ENCODE measurements at regions not wholly inside any gene's neighbourhood (a gene's known extent, or its start where the extent isn't known, plus 50 kb on each side); places are given as distances from the start of the nearest gene placed in this dataset.
"Not testable (repeated sequence)": the region's sequence is repeated elsewhere in the genome, so short reads cannot be mapped to it uniquely, and the experiment has no call there.

DNA sequence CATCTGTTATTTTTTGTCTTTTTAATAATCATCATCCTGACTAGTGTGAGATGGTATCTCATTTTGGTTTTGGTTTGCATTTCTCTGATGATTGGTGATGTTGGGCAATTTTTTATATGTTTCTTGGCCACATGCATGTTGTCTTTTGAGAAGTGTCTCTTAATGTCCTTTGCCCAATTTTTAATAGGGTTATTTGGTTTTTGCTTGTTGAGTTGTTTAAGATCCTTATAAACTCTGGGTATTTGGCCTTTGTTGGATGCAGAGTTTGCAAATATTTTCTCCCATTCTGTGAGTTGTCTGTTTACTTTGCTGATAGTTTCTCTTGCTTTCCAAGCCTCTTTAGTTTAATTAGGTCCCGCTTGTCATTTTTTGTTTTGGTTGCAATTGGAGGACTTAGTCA lies 152.1 kb upstream of the MED14 start:
- Histone ChIP-seq H3K4me3 (ENCODE audit: insufficient read depth, low read depth, low read length) (no peak overlapping the region), H3K36me3 (replicated peaks; ENCODE audit: control insufficient read depth, insufficient read depth, low read length) (no peaks in the 10 kb centered on the region), H3K27me3 (ENCODE audit: control insufficient read depth, insufficient read depth, low read length) (no peaks in the 10 kb centered on the region)
- no peak for DNase-seq

GRCh38 chrX:40891798-40892197 lies 156.5 kb upstream of the MED14 start:
- Histone ChIP-seq H3K27me3 (ENCODE audit: control insufficient read depth, insufficient read depth, low read length) (no peaks in the 10 kb centered on the region), H3K4me3 (ENCODE audit: insufficient read depth, low read depth, low read length) (no peak overlapping the region), H3K36me3 (replicated peaks; ENCODE audit: control insufficient read depth, insufficient read depth, low read length) (no peaks in the 10 kb centered on the region)
- DNase-seq = no peak

DNA sequence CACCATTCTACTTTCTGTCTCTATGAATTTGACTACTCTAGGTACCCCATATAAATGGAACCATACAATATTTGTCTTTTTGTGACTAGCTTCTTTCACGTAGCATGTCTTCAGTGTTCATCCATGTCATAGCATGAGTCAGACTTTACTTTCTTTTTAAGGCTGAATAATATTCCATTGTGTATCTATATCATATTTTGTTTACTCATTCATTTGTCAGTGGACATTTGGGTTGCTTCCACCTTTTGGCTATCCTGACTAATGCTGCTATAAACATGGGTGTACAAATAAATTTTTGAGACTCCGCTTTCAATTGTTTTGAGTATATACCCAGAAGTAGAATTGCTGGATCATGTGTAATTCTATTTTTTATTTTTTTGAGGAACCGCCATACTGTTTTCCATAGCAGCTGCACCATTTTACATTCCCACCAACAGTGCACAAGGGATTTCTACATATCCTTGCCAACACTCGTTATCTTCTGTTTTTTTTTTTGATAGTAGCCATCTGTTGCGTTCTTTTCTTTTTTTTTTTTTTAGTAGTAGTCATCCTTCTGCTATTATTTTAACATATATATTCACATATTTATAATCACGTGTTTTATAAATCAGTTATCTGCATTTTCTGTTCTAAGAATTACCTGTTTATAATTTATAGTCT lies 158.0 kb upstream of the MED14 start:
- DNase-seq = no peak
- no peak overlapping the region for H3K4me3 ChIP-seq (ENCODE audit: insufficient read depth, low read depth, low read length)
- H3K36me3 ChIP-seq (replicated peaks; ENCODE audit: control insufficient read depth, insufficient read depth, low read length) = no peaks in the 10 kb centered on the region
- no peaks in the 10 kb centered on the region for H3K27me3 ChIP-seq (ENCODE audit: control insufficient read depth, insufficient read depth, low read length)

- Histone ChIP-seq H3K36me3 (replicated peaks; ENCODE audit: control insufficient read depth, insufficient read depth, low read length) (no peaks in the 10 kb centered on the region), H3K27me3 (ENCODE audit: control insufficient read depth, insufficient read depth, low read length) (no peaks in the 10 kb centered on the region), H3K4me3 (ENCODE audit: insufficient read depth, low read depth, low read length) (no peak overlapping the region)
- DNase-seq = no peak
Observed at GRCh38 chrX:40895246-40895645, 159.9 kb upstream of the MED14 start.

GRCh38 chrX:40897718-40898270 lies 162.5 kb upstream of the MED14 start:
- Histone ChIP-seq H3K4me3 (ENCODE audit: insufficient read depth, low read depth, low read length) (no peak overlapping the region), H3K27me3 (ENCODE audit: control insufficient read depth, insufficient read depth, low read length) (no peaks in the 10 kb centered on the region), H3K36me3 (replicated peaks; ENCODE audit: control insufficient read depth, insufficient read depth, low read length) (no peaks in the 10 kb centered on the region)
- no peak for DNase-seq

- H3K36me3 ChIP-seq (replicated peaks; ENCODE audit: control insufficient read depth, insufficient read depth, low read length); H3K4me3 ChIP-seq (ENCODE audit: insufficient read depth, low read depth, low read length); H3K27me3 ChIP-seq (ENCODE audit: control insufficient read depth, insufficient read depth, low read length); DNase-seq: not testable (repeated sequence)
Observed at GRCh38 chrX:40904739-40905138, 169.4 kb upstream of the MED14 start.

GRCh38 chrX:40908026-40908425 lies 172.7 kb upstream of the MED14 start:
- Histone ChIP-seq H3K4me3 (ENCODE audit: insufficient read depth, low read depth, low read length) (no peak overlapping the region), H3K27me3 (ENCODE audit: control insufficient read depth, insufficient read depth, low read length) (no peaks in the 10 kb centered on the region; the same call in 1 of the 2 replicates), H3K36me3 (replicated peaks; ENCODE audit: control insufficient read depth, insufficient read depth, low read length) (no peaks in the 10 kb centered on the region)
- no peak for DNase-seq

GRCh38 chrX:40908857-40909475 lies 173.6 kb upstream of the MED14 start:
- no peak for DNase-seq
- H3K4me3 ChIP-seq (ENCODE audit: insufficient read depth, low read depth, low read length) = no peak overlapping the region
- no peaks in the 10 kb centered on the region for H3K36me3 ChIP-seq (replicated peaks; ENCODE audit: control insufficient read depth, insufficient read depth, low read length)
- no peaks in the 10 kb centered on the region; the same call in 1 of the 2 replicates for H3K27me3 ChIP-seq (ENCODE audit: control insufficient read depth, insufficient read depth, low read length)

- Histone ChIP-seq H3K27me3 (ENCODE audit: control insufficient read depth, insufficient read depth, low read length) (no peaks in the 10 kb centered on the region; the same call in 1 of the 2 replicates), H3K36me3 (replicated peaks; ENCODE audit: control insufficient read depth, insufficient read depth, low read length) (no peaks in the 10 kb centered on the region), H3K4me3 (ENCODE audit: insufficient read depth, low read depth, low read length) (no peak overlapping the region)
- DNase-seq = no peak
Observed at GRCh38 chrX:40912166-40912565, 173.1 kb upstream of the USP9X start.

GRCh38 chrX:40912576-40912975 lies 172.7 kb upstream of the USP9X start:
- no peaks in the 10 kb centered on the region; the same call in 1 of the 2 replicates for H3K27me3 ChIP-seq (ENCODE audit: control insufficient read depth, insufficient read depth, low read length)
- DNase-seq = no peak
- H3K4me3 ChIP-seq (ENCODE audit: insufficient read depth, low read depth, low read length) = no peak overlapping the region
- H3K36me3 ChIP-seq (replicated peaks; ENCODE audit: control insufficient read depth, insufficient read depth, low read length) = no peaks in the 10 kb centered on the region

DNA sequence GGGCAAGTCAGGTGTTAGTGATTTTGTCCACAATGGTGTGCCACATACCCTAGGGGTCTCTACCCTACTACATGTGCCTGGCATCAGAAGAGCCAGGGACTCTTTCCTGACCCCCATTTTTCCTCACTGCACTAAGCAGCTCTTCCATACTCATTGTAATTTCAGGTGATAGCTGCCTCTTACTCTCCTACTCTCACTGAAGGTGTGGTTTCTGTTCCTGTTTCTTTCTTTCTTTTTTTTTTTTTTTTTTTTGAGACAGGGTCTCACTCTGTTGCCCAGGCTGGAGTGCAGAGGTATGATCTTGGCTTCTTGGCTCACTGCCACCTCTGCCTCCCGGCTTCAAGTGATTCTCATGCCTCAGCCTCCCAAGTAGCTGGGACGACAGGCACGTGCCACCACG lies 164.9 kb upstream of the USP9X start:
- Histone ChIP-seq H3K36me3 (replicated peaks; ENCODE audit: control insufficient read depth, insufficient read depth, low read length) (no peaks in the 10 kb centered on the region), H3K4me3 (ENCODE audit: insufficient read depth, low read depth, low read length) (no peak overlapping the region), H3K27me3 (ENCODE audit: control insufficient read depth, insufficient read depth, low read length) (no peaks in the 10 kb centered on the region)
- no peak for DNase-seq

DNA sequence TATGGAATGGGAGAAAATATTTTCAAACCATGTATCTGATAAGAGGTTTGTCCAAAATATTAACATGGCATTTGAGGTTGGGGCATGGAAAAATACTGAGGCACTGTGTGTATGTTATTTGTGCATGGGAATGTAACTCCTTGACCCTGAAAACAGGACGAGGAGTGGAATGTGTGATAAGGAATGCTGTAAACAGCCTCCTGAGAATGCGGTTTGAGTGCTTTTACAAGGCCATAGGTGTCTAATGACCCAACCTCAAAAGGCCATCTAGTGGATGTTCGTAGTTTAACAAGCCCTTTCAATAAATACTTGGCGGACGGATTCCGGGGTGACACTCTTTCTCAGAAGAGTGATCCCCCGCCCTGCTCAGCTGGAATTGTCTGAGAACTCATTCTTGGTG lies 162.9 kb upstream of the USP9X start:
- no peaks in the 10 kb centered on the region for H3K27me3 ChIP-seq (ENCODE audit: control insufficient read depth, insufficient read depth, low read length)
- DNase-seq = peak; percentile 61
- no peaks in the 10 kb centered on the region for H3K36me3 ChIP-seq (replicated peaks; ENCODE audit: control insufficient read depth, insufficient read depth, low read length)
- H3K4me3 ChIP-seq (ENCODE audit: insufficient read depth, low read depth, low read length) = no peak overlapping the region

DNA sequence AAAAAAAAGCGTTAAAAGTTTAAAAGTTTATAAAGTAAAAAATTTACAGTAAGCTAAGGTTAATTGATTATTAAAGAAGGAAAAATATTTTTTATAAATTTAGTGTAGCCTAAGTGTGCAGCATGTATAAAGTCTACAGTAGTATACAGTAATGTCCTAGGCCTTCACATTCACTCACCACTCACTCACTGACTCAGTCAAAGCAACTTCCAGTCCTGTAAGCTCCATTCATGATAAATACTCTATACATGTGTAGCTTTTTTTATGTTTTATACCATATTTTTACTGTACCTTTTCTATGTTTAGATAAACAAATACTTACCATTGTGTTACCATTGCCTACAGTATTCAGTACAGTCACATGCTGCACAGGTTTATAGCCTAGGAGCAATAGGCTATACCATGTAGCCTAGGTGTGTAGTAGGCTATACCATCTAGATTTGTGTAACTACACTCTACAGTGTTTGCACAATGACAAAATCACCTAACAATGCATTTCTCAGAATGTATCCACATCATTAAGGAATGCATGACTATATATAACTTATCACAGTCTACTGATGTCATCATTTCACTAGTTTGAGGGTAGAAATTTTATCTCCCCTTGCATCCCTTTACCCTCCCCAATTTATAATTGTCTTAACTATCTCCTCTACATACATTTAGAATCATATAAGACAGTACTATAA lies 158.4 kb upstream of the USP9X start:
- H3K36me3 ChIP-seq (replicated peaks; ENCODE audit: control insufficient read depth, insufficient read depth, low read length); H3K4me3 ChIP-seq (ENCODE audit: insufficient read depth, low read depth, low read length); H3K27me3 ChIP-seq (ENCODE audit: control insufficient read depth, insufficient read depth, low read length); DNase-seq: not testable (repeated sequence)

DNA sequence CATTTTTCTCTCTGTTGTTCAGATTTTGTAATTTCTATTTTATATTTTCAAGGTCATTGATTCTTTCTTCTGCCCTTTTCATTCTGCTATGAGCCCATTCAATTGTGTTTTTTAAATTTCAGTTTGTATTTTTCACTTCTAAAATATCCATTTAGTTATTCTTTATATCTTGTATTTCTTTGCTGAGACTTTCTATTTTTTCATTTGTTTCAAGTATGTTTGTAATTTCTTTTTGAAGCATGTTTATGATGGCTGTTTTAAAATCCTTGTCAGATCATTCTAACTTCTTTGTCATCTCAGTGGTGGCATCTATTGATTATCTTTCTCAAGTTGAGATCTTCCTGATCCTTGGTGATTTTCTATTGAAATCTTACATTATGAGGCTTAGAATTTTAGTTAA lies 157.2 kb upstream of the USP9X start:
- Histone ChIP-seq H3K27me3 (ENCODE audit: control insufficient read depth, insufficient read depth, low read length) (no peaks in the 10 kb centered on the region), H3K4me3 (ENCODE audit: insufficient read depth, low read depth, low read length) (no peak overlapping the region), H3K36me3 (replicated peaks; ENCODE audit: control insufficient read depth, insufficient read depth, low read length) (no peaks in the 10 kb centered on the region)
- DNase-seq = no peak

DNA sequence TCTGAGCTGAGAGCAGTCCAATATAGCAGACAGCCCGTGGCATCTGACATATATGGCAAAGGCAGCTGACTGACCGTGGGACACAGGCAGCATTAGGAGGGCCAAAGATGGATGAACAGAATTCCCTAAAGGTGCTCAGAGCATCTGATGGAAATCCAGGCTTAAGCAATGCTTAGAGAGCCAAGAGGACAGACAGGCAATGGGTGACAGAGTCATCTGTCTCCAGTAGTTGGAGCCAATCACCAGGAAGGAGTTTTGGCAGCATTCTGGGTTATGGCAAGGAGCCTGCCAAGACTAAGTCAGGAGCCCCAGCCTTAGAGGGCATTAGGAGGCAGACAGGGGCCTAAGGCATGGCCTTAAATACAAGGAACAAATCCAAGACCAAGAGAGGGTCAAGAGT lies 153.3 kb upstream of the USP9X start:
- H3K4me3 ChIP-seq (ENCODE audit: insufficient read depth, low read depth, low read length) = no peak overlapping the region
- H3K36me3 ChIP-seq (replicated peaks; ENCODE audit: control insufficient read depth, insufficient read depth, low read length) = no peaks in the 10 kb centered on the region
- DNase-seq = no peak
- no peaks in the 10 kb centered on the region for H3K27me3 ChIP-seq (ENCODE audit: control insufficient read depth, insufficient read depth, low read length)
